Upper lobe of left lung (tissue), 6 donors: ENCODE measurements at regions not wholly inside any gene's neighbourhood (a gene's known extent, or its start where the extent isn't known, plus 50 kb on each side); places are given as distances from the start of the nearest gene placed in this dataset.
"Not testable (repeated sequence)": the region's sequence is repeated elsewhere in the genome, so short reads cannot be mapped to it uniquely, and the experiment has no call there.

Source experiments
- ATAC-seq, 2 donors: fragments of 200-7000 bp; cut with Tn5 transposase; one replicate each; pipeline ENCODE4 v1.9.1; 2022; ENCODE audit warnings: mild to moderate bottlenecking in 2 of 2, moderate library complexity in 2 of 2; ENCODE audit not compliant: low FRiP score in 2 of 2
- DNase-seq, 2 donors: peaks; one replicate each; pipeline ENCODE4 v3.0.0-alpha.2; 2019 to 2020
- H3K27ac ChIP-seq, 4 donors: fragments of 200-600 bp; sonication (generic); one replicate each; pipeline ENCODE4 v1.5.1; 2016 to 2019
- H3K27me3 ChIP-seq, 4 donors: fragments of 200-600 bp; sonication (generic); one replicate each; pipeline ENCODE4 v1.5.1; 2017 to 2019
- H3K36me3 ChIP-seq, 4 donors: fragments of 200-600 bp; sonication (generic); one replicate each; pipeline ENCODE4 v1.5.1; 2016 to 2019
- H3K4me1 ChIP-seq, 4 donors: fragments of 200-600 bp; sonication (generic); one replicate each; pipeline ENCODE4 v1.5.1; 2018 to 2019
- H3K4me3 ChIP-seq, 4 donors: fragments of 200-600 bp; sonication (generic); one replicate each; pipeline ENCODE4 v1.5.1; 2017 to 2019; ENCODE audit warnings: mild to moderate bottlenecking in 2 of 4, moderate library complexity in 1 of 4
- H3K9me3 ChIP-seq, 4 donors: fragments of 200-600 bp; sonication (generic); one replicate each; pipeline ENCODE4 v1.5.1; 2018 to 2019
- EP300 ChIP-seq, 4 donors: sonication (generic); formaldehyde crosslinking; IDR thresholded peaks; one replicate each; pipeline ENCODE4 v1.5.1; 2017; ENCODE audit warnings: antibody characterized with exemption in 4 of 4, control low read depth in 2 of 4
- POLR2A ChIP-seq, 4 donors: fragments of 450-650 bp; IDR thresholded peaks; one replicate each; pipeline ENCODE4 v1.5.1; 2016 to 2017; ENCODE audit warnings: antibody characterized with exemption in 4 of 4, mild to moderate bottlenecking in 2 of 4
- POLR2AphosphoS5 ChIP-seq, 2 donors: sonication (generic); formaldehyde crosslinking; IDR thresholded peaks; one replicate each; pipeline ENCODE4 v1.5.1; 2017; ENCODE audit warnings: antibody characterized with exemption in 2 of 2
- WGBS, 2 donors: methylation state at CpG; one replicate each; pipeline ENCODE4 v1.1.5; 2017 to 2018; 5-methylcytosine and 5-hydroxymethylcytosine counted together
- TF ChIP-seq, protein P1 (sequence below), 6 experiments: fragments of 450-650 bp in 4 of 6; fragments of 200-600 bp in 2 of 6; sonication (generic) in 2 of 6; IDR thresholded peaks; one replicate each; pipeline ENCODE4 v1.5.1; 2016 to 2019; ENCODE audit warnings: antibody characterized with exemption in 6 of 6
- donor health status: DM: no; HTN: no; CAD: no; lungs with moderate emphysema.
- donor health status: DM: no; HTN: yes; CAD: no; lungs with severe emphysema.

DNA sequence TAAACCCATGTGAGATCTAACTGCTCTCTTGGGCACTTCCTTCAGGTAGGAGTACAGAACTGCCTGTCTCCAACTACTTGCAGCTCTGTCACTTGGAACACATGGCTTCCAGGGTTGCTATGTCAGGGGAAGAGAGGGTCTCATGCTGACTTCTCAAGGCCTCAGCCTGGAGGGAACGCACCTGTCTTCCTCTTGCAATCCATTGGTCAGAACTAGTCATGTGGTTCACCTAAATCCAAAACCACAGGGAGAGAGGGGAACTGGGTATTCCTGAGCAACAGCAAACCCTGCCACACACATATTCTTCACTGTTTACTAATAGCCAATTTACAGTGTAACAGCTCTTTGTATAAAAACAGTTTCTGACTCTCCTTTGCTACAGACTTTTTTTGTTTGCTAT is 206.1 kb downstream of the KCNJ2 start:
- Histone ChIP-seq H3K9me3 (no peaks in the 10 kb centered on the region), H3K4me3 (no peak overlapping the region), H3K36me3 (no peaks in the 10 kb centered on the region), H3K4me1 (peaks cover 0 to 21% (median 8%) of the 10 kb centered on the region in 4 donors), H3K27ac (no peak overlapping the region), H3K27me3 (no peaks in the 10 kb centered on the region)
- DNase-seq (no peak), ATAC-seq (no peak)
- 81 to 82% methylated on average over 1 of the region's 1 CpG for WGBS, 2 donors
- TF ChIP-seq, protein P1, sequence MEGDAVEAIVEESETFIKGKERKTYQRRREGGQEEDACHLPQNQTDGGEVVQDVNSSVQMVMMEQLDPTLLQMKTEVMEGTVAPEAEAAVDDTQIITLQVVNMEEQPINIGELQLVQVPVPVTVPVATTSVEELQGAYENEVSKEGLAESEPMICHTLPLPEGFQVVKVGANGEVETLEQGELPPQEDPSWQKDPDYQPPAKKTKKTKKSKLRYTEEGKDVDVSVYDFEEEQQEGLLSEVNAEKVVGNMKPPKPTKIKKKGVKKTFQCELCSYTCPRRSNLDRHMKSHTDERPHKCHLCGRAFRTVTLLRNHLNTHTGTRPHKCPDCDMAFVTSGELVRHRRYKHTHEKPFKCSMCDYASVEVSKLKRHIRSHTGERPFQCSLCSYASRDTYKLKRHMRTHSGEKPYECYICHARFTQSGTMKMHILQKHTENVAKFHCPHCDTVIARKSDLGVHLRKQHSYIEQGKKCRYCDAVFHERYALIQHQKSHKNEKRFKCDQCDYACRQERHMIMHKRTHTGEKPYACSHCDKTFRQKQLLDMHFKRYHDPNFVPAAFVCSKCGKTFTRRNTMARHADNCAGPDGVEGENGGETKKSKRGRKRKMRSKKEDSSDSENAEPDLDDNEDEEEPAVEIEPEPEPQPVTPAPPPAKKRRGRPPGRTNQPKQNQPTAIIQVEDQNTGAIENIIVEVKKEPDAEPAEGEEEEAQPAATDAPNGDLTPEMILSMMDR (IDR thresholded peaks at IDR 0.05), result no peak
- TF ChIP-seq POLR2AphosphoS5 (IDR thresholded peaks at IDR 0.05) (no peak), POLR2A (IDR thresholded peaks at IDR 0.05) (no peak), EP300 (IDR thresholded peaks at IDR 0.05) (no peak)

DNA sequence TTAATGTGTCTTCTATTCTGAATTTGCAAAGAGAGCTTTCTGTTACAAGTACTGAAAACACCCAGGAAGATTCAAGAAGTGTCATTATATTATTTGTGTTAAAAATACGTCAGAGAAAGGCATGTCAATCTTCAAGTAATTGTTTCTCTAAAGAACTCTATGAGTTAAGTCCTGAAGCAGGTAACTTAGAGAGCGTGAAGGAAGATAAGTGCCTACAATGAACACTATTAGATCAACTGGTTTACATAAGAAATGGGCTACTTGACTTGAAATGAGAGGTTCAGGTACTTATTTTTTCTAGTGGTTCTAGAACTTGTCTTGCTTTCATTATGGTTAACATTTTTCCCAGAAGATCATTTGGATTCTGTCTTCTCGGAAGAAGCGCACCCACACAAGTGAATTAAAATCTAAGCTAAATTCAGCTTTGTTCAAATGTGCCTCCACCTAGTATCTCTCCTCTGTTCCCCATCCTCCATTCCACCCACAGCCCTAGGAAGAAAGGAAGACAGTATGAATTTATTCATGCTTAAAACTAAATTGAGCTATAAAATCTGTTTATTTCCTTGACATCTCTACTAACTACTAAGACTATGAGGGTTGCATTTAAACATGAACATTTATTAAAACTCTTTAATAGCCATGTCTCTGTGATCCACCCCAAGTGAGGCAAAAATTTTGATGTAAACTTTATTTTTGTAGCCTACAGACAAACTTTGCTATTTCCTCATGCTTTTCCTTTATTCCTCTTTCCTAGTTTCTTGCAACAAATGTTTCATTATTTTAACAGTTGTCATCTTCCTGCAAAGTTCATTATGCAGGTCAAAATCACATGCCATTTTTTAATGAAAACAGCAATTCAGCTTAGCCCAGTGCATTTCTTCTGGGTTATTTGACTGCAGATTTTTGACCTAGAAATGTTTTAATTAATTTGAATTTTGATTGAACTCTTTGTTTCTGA is 206.8 kb downstream of the KCNJ2 start:
- Histone ChIP-seq H3K9me3 (no peaks in the 10 kb centered on the region), H3K36me3 (no peaks in the 10 kb centered on the region), H3K4me1 (peaks cover 0 to 21% (median 8%) of the 10 kb centered on the region in 4 donors), H3K4me3 (no peak overlapping the region), H3K27me3 (no peaks in the 10 kb centered on the region), H3K27ac (no peak overlapping the region)
- TF ChIP-seq POLR2A (IDR thresholded peaks at IDR 0.05), result no peak
- WGBS, 2 donors, result 72 to 78% methylated on average over 4 of the region's 4 CpGs
- no peak for DNase-seq
- no peak for ATAC-seq

GRCh38 chr17:70377654-70378053 is 208.3 kb downstream of the KCNJ2 start:
- 49 to 50% methylated on average over 4 of the region's 4 CpGs for WGBS, 2 donors

DNA sequence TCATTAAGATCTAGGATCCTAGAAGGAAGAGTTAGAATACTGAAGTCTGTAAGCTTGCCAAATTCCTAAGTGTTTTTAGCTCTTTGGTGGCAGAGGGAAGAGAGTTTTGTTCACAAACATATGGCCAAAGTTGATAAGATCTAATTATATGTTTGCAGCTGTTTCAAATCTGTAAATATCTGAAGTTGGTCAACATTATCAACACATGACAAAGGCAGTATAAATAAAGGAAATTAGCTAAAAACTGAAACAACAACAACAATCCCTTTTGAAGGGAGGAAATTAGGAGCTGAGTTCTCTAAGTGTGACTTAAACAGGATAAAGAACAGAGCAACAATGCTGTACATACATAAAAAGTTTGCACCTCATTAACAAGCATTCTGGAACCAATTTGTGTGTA is 208.7 kb downstream of the KCNJ2 start:
- TF ChIP-seq EP300 (IDR thresholded peaks at IDR 0.05), result no peak
- no peak for TF ChIP-seq POLR2A (IDR thresholded peaks at IDR 0.05)
- TF ChIP-seq, protein P1 (IDR thresholded peaks at IDR 0.05), result no peak
- no peak for TF ChIP-seq POLR2AphosphoS5 (IDR thresholded peaks at IDR 0.05)
- DNase-seq (no peak), ATAC-seq (no peak)
- Histone ChIP-seq H3K27ac (no peak overlapping the region), H3K27me3 (no peaks in the 10 kb centered on the region), H3K4me3 (no peak overlapping the region), H3K9me3 (no peaks in the 10 kb centered on the region), H3K36me3 (no peaks in the 10 kb centered on the region), H3K4me1 (peaks cover 0 to 21% (median 8%) of the 10 kb centered on the region in 4 donors)

More at GRCh38 chr17:70377654-70378053, 208.3 kb downstream of the KCNJ2 start:
- Histone ChIP-seq H3K27ac (no peak overlapping the region), H3K27me3 (no peaks in the 10 kb centered on the region), H3K36me3 (no peaks in the 10 kb centered on the region), H3K4me1 (peaks cover 0 to 21% (median 8%) of the 10 kb centered on the region in 4 donors), H3K9me3 (no peaks in the 10 kb centered on the region), H3K4me3 (no peak overlapping the region)
- TF ChIP-seq POLR2AphosphoS5 (IDR thresholded peaks at IDR 0.05) (no peak), EP300 (IDR thresholded peaks at IDR 0.05) (no peak), POLR2A (IDR thresholded peaks at IDR 0.05) (no peak)
- TF ChIP-seq, protein P1 (IDR thresholded peaks at IDR 0.05), result no peak
- no peak for DNase-seq
- ATAC-seq, result no peak

- WGBS, 2 donors, result 77 to 85% methylated on average over 3 of the region's 3 CpGs
- ATAC-seq (no peak), DNase-seq (no peak)
- Histone ChIP-seq H3K9me3 (no peaks in the 10 kb centered on the region), H3K36me3 (no peaks in the 10 kb centered on the region), H3K4me1 (peaks cover 0 to 21% (median 8%) of the 10 kb centered on the region in 4 donors), H3K27me3 (no peaks in the 10 kb centered on the region), H3K27ac (no peak overlapping the region), H3K4me3 (no peak overlapping the region)
- no peak for TF ChIP-seq POLR2AphosphoS5 (IDR thresholded peaks at IDR 0.05)
- no peak for TF ChIP-seq EP300 (IDR thresholded peaks at IDR 0.05)
- TF ChIP-seq POLR2A (IDR thresholded peaks at IDR 0.05), result no peak
- TF ChIP-seq, protein P1 (IDR thresholded peaks at IDR 0.05), result no peak
These were observed 210.6 kb downstream of the KCNJ2 start for GRCh38 chr17:70379945-70380344.

- not testable (repeated sequence) for DNase-seq, ATAC-seq, H3K9me3 ChIP-seq, H3K36me3 ChIP-seq, H3K27ac ChIP-seq, H3K4me1 ChIP-seq, H3K4me3 ChIP-seq, H3K27me3 ChIP-seq
- 95 to 97% methylated on average over 15 of the region's 15 CpGs for WGBS, 2 donors
These were observed 212.6 kb downstream of the KCNJ2 start for GRCh38 chr17:70381916-70382315.
